ENCODE measurements at regions not wholly inside any gene's neighbourhood (a gene's known extent, or its start where the extent isn't known, plus 50 kb on each side); places are given as distances from the start of the nearest gene placed in this dataset.

DNA sequence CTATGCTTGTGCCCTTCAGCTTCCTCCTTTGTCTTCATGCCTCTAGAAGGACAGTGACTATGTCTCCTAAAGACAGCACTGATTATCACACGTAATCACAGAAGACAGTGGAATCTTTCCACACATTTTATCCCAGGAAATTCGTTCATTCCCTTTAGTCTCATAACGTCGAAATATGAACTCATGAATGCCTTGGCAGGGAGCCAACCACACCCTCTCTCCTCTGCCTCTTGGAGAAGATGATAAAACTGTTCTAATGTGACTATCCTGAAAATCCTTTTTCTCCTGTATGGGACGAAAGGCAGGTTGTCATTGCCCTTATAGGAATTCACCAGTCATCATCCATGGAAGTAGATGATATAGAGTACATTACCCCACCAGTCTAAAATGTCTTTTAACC, 726.6 kb upstream of the FANCL start:
- H3K36me3 ChIP-seq (replicated peaks; ENCODE audit: insufficient read depth, low read length), result no peaks in the 10 kb centered on the region
- H3K4me3 ChIP-seq (ENCODE audit: low read length), result no peak overlapping the region
- H3K9me2 ChIP-seq (replicated peaks; ENCODE audit: insufficient read depth, low read length), result no peaks in the 10 kb centered on the region
- no peak for DNase-seq
- H3K27ac ChIP-seq (ENCODE audit: low read length), result no peak overlapping the region
- TF ChIP-seq EZH2 (optimal IDR thresholded peaks at IDR 0.05; ENCODE audit: low read depth, low read length) (no peak), EZH2phosphoT487 (IDR thresholded peaks at IDR 0.05; ENCODE audit: low read length) (no peak)
- TF ChIP-seq, protein P1, sequence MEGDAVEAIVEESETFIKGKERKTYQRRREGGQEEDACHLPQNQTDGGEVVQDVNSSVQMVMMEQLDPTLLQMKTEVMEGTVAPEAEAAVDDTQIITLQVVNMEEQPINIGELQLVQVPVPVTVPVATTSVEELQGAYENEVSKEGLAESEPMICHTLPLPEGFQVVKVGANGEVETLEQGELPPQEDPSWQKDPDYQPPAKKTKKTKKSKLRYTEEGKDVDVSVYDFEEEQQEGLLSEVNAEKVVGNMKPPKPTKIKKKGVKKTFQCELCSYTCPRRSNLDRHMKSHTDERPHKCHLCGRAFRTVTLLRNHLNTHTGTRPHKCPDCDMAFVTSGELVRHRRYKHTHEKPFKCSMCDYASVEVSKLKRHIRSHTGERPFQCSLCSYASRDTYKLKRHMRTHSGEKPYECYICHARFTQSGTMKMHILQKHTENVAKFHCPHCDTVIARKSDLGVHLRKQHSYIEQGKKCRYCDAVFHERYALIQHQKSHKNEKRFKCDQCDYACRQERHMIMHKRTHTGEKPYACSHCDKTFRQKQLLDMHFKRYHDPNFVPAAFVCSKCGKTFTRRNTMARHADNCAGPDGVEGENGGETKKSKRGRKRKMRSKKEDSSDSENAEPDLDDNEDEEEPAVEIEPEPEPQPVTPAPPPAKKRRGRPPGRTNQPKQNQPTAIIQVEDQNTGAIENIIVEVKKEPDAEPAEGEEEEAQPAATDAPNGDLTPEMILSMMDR (IDR thresholded peaks at IDR 0.05; ENCODE audit: low read length), result no peak
- H3K4me2 ChIP-seq (ENCODE audit: low read depth, low read length), result no peak overlapping the region
- H3K9ac ChIP-seq (ENCODE audit: low read length), result no peak overlapping the region
- no peaks in the 10 kb centered on the region for H3F3A ChIP-seq (ENCODE audit: insufficient read depth, low read length)
- H3K4me1 ChIP-seq (ENCODE audit: low read length), result no peaks in the 10 kb centered on the region
- H2AFZ ChIP-seq (ENCODE audit: low read length), result no peak overlapping the region
- H3K79me2 ChIP-seq (ENCODE audit: low read length), result no peaks in the 10 kb centered on the region
- H3K27me3 ChIP-seq (replicated peaks; ENCODE audit: insufficient read depth, low read length), result no peaks in the 10 kb centered on the region
- no peaks in the 10 kb centered on the region for H3K9me3 ChIP-seq (replicated peaks; ENCODE audit: insufficient read depth, low read length)
- no peaks in the 10 kb centered on the region for H4K20me1 ChIP-seq (ENCODE audit: insufficient read depth, low read length)

DNA sequence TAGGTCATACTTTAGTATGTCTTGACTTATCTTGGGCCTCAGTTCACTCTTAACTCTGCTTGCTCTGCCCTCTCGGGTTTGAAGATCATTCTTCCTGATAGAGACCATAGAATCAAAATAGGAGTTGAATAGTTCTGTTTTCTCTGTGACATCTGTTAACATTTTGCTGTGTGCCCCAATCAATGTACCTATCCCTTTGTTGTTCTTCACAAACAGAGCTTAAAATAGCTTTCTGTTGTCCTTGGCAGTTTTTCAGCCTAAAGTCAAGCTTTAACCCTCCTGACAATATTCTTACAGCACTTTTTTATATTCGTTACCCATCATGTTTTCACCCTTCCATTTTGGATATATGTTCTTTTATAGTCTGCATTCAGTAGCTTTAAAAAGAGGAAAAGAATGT, 724.5 kb upstream of the FANCL start:
- H3K9ac ChIP-seq (ENCODE audit: low read length), result no peak overlapping the region
- H4K20me1 ChIP-seq (ENCODE audit: insufficient read depth, low read length), result no peaks in the 10 kb centered on the region
- no peaks in the 10 kb centered on the region for H3K9me3 ChIP-seq (replicated peaks; ENCODE audit: insufficient read depth, low read length)
- H3K36me3 ChIP-seq (replicated peaks; ENCODE audit: insufficient read depth, low read length), result no peaks in the 10 kb centered on the region
- H3K4me1 ChIP-seq (ENCODE audit: low read length), result no peaks in the 10 kb centered on the region
- H3K4me3 ChIP-seq (ENCODE audit: low read length), result no peak overlapping the region
- H3K27ac ChIP-seq (ENCODE audit: low read length), result no peak overlapping the region
- H3K27me3 ChIP-seq (replicated peaks; ENCODE audit: insufficient read depth, low read length), result no peaks in the 10 kb centered on the region
- no peaks in the 10 kb centered on the region for H3F3A ChIP-seq (ENCODE audit: insufficient read depth, low read length)
- no peaks in the 10 kb centered on the region for H3K79me2 ChIP-seq (ENCODE audit: low read length)
- H2AFZ ChIP-seq (ENCODE audit: low read length), result no peak overlapping the region
- no peak for DNase-seq
- H3K9me2 ChIP-seq (replicated peaks; ENCODE audit: insufficient read depth, low read length), result no peaks in the 10 kb centered on the region
- TF ChIP-seq EZH2phosphoT487 (IDR thresholded peaks at IDR 0.05; ENCODE audit: low read length) (no peak), EZH2 (optimal IDR thresholded peaks at IDR 0.05; ENCODE audit: low read depth, low read length) (no peak)
- TF ChIP-seq, protein P1 (IDR thresholded peaks at IDR 0.05; ENCODE audit: low read length), result no peak
- H3K4me2 ChIP-seq (ENCODE audit: low read depth, low read length), result no peak overlapping the region

DNA sequence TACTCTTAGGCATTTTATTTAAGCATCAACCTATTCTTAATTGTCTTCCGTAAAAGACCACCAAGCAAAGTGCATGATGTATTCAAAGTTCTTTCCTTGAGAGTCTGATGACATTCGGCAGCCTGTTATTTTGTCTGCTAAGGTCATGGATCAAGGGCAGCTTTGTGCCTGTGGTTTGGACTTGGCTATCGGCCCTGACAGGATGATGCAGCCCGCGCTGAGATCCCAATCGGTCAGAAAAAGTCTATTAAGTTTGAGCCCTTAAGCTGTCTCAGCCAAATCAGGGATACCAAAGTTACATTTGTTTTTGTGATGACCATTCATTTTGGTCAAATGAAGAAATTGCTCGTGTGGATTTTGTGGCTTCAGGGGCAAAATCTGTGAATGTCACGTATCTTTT, 718.9 kb upstream of the FANCL start:
- Histone ChIP-seq H3K4me1 (ENCODE audit: low read length) (no peaks in the 10 kb centered on the region), H3K79me2 (ENCODE audit: low read length) (no peaks in the 10 kb centered on the region), H3K9me2 (replicated peaks; ENCODE audit: insufficient read depth, low read length) (no peaks in the 10 kb centered on the region), H4K20me1 (ENCODE audit: insufficient read depth, low read length) (no peaks in the 10 kb centered on the region), H3K9me3 (replicated peaks; ENCODE audit: insufficient read depth, low read length) (no peaks in the 10 kb centered on the region), H3F3A (ENCODE audit: insufficient read depth, low read length) (no peaks in the 10 kb centered on the region), H3K9ac (ENCODE audit: low read length) (no peak overlapping the region), H3K4me3 (ENCODE audit: low read length) (no peak overlapping the region), H3K27ac (ENCODE audit: low read length) (no peak overlapping the region), H3K4me2 (ENCODE audit: low read depth, low read length) (no peak overlapping the region), H3K36me3 (replicated peaks; ENCODE audit: insufficient read depth, low read length) (no peaks in the 10 kb centered on the region), H2AFZ (ENCODE audit: low read length) (no peak overlapping the region), H3K27me3 (replicated peaks; ENCODE audit: insufficient read depth, low read length) (no peaks in the 10 kb centered on the region)
- TF ChIP-seq EZH2 (optimal IDR thresholded peaks at IDR 0.05; ENCODE audit: low read depth, low read length), result no peak
- TF ChIP-seq, protein P1 (IDR thresholded peaks at IDR 0.05; ENCODE audit: low read length), result no peak
- no peak for TF ChIP-seq EZH2phosphoT487 (IDR thresholded peaks at IDR 0.05; ENCODE audit: low read length)
- no peak for DNase-seq

Measured in MM.1S (cell line).